Muscle of arm (tissue), 1 donor: ENCODE measurements at regions not wholly inside any gene's neighbourhood (a gene's known extent, or its start where the extent isn't known, plus 50 kb on each side); places are given as distances from the start of the nearest gene placed in this dataset.
A peak's percentile ranks its signal among the peaks of the same experiment; 100 is the strongest.

Experiments
- DNase-seq: peaks from one replicate; pipeline ENCODE4 v3.0.0-alpha.2; 2013

GRCh38 chr4:130335417-130336194, 1239.7 kb downstream of the C4orf33 start:
- DNase-seq, result no peak

- no peak for DNase-seq
Observed at GRCh38 chr4:130336585-130337217, 1240.7 kb downstream of the C4orf33 start.

GRCh38 chr4:130338851-130339250, 1242.9 kb downstream of the C4orf33 start:
- no peak for DNase-seq

- no peak for DNase-seq
Observed at GRCh38 chr4:130349745-130350144, 1253.8 kb downstream of the C4orf33 start.

GRCh38 chr4:130356873-130357272, 1260.9 kb downstream of the C4orf33 start:
- no peak for DNase-seq

- DNase-seq, result peak; percentile 13
Observed at GRCh38 chr4:130359542-130359941, 1263.6 kb downstream of the C4orf33 start.

- DNase-seq, result no peak
Observed at GRCh38 chr4:130361616-130362015, 1265.7 kb downstream of the C4orf33 start.

- DNase-seq, result no peak
Observed at GRCh38 chr4:130368668-130369067, 1272.7 kb downstream of the C4orf33 start.

- no peak for DNase-seq
Observed at GRCh38 chr4:130393231-130393630, 1297.3 kb downstream of the C4orf33 start.

GRCh38 chr4:130393642-130394041, 1297.7 kb downstream of the C4orf33 start:
- DNase-seq, result no peak

GRCh38 chr4:130395871-130396270, 1299.9 kb downstream of the C4orf33 start:
- no peak for DNase-seq

- no peak for DNase-seq
Observed at GRCh38 chr4:130403221-130403620, 1307.3 kb downstream of the C4orf33 start.

- DNase-seq, result no peak
Observed at GRCh38 chr4:130416228-130416627, 1320.3 kb downstream of the C4orf33 start.

- no peak for DNase-seq
Observed at GRCh38 chr4:130419211-130419975, 1323.4 kb downstream of the C4orf33 start.

GRCh38 chr4:130422261-130422660, 1326.3 kb downstream of the C4orf33 start:
- DNase-seq, result no peak

GRCh38 chr4:130424211-130424610, 1328.3 kb downstream of the C4orf33 start:
- no peak for DNase-seq

GRCh38 chr4:130432289-130432688, 1336.3 kb downstream of the C4orf33 start:
- no peak for DNase-seq

GRCh38 chr4:130449741-130450140, 1353.8 kb downstream of the C4orf33 start:
- no peak for DNase-seq

GRCh38 chr4:130468340-130468739, 1372.4 kb downstream of the C4orf33 start:
- DNase-seq, result no peak

- DNase-seq, result no peak
Observed at GRCh38 chr4:130478406-130478805, 1382.5 kb downstream of the C4orf33 start.

GRCh38 chr4:130479020-130479419, 1383.1 kb downstream of the C4orf33 start:
- no peak for DNase-seq

- DNase-seq, result no peak
Observed at GRCh38 chr4:130479674-130480073, 1383.7 kb downstream of the C4orf33 start.

GRCh38 chr4:130484826-130485225, 1388.9 kb downstream of the C4orf33 start:
- DNase-seq, result no peak
